Right lobe of liver (tissue), 6 donors: ENCODE measurements at regions not wholly inside any gene's neighbourhood (a gene's known extent, or its start where the extent isn't known, plus 50 kb on each side); places are given as distances from the start of the nearest gene placed in this dataset.
"Not testable (repeated sequence)": the region's sequence is repeated elsewhere in the genome, so short reads cannot be mapped to it uniquely, and the experiment has no call there.

ENCODE experiments used
- ATAC-seq, 4 donors: fragments of 200-7000 bp; cut with Tn5 transposase; one replicate each; pipeline ENCODE4 v1.9.1; 2020; ENCODE audit warnings: mild to moderate bottlenecking in 4 of 4, moderate library complexity in 4 of 4
- DNase-seq, 3 donors: peaks; one replicate each; pipeline ENCODE4 v3.0.0-alpha.2; 2020
- H3K27ac ChIP-seq, 3 donors: fragments of 200-600 bp; one replicate each; pipeline ENCODE4 v1.8.0; 2022
- H3K27me3 ChIP-seq, 2 donors: fragments of 200-600 bp; one replicate each; pipeline ENCODE4 v1.8.0; 2022
- H3K36me3 ChIP-seq, 4 donors: fragments of 200-600 bp; sonication (generic) in 1 of 4; one replicate each; pipeline versions ENCODE4 v1.5.1 to v1.8.0; 2017 to 2022; ENCODE audit warnings: control low read depth in 1 of 4
- H3K4me1 ChIP-seq, 4 donors: fragments of 200-600 bp; sonication (generic) in 1 of 4; one replicate each; pipeline versions ENCODE4 v1.5.1 to v1.8.0; 2017 to 2022; ENCODE audit warnings: control low read depth in 1 of 4
- H3K4me3 ChIP-seq, 3 donors: fragments of 200-600 bp; one replicate each; pipeline ENCODE4 v1.8.0; 2022
- H3K9me3 ChIP-seq, 4 donors: fragments of 200-600 bp; sonication (generic) in 1 of 4; one replicate each; pipeline versions ENCODE4 v1.5.1 to v1.8.0; 2017 to 2022; ENCODE audit warnings: control low read depth in 1 of 4
- CTCF ChIP-seq, 4 donors: fragments of 200-600 bp in 3 of 4; fragments of 450-650 bp in 1 of 4; IDR thresholded peaks; one replicate each; pipeline versions ENCODE4 v1.5.1 to v1.8.0; 2016 to 2022; ENCODE audit warnings: antibody characterized with exemption in 4 of 4, mild to moderate bottlenecking in 2 of 4
- POLR2A ChIP-seq: fragments of 450-650 bp; IDR thresholded peaks from one replicate; pipeline ENCODE4 v1.6.1; 2017; ENCODE audit warnings: antibody characterized with exemption, mild to moderate bottlenecking
- WGBS: methylation state at CpG from one replicate; pipeline ENCODE4 v1.1.6; 2018; ENCODE audit warnings: low coverage, low lambda C conversion rate; ENCODE audit not compliant: insufficient coverage; ENCODE audit errors: missing lambda C conversion rate; 5-methylcytosine and 5-hydroxymethylcytosine counted together
- intact Hi-C, 2 donors: fragments of 100-400 bp; cut with DNase I; formaldehyde crosslinking; loops; one replicate each; pipeline versions ENCODE4 v1.11.2 to v1.14.1; 2022
- donor health status: DM: no; HTN: yes; CAD: no.
- donor health status: DM: no; HTN: no; CAD: no.
- donor health status: DM: no; HTN: no; CAD: no.
- donor health status: DM: no; HTN: yes; CAD: no.
- donor health status: DM: no; HTN: yes; CAD: no.

GRCh38 chr3:194949592-194949991 is 263.9 kb downstream of the FAM43A start:
- intact Hi-C loops, result no loop called here
- TF ChIP-seq POLR2A (no peak), CTCF (IDR thresholded peaks at IDR 0.05) (no peak)
- DNase-seq (no peak), ATAC-seq (no peak)
- Histone ChIP-seq H3K36me3 (no peaks in the 10 kb centered on the region), H3K27me3 (no peaks in the 10 kb centered on the region), H3K9me3 (no peaks in the 10 kb centered on the region), H3K27ac (no peak overlapping the region), H3K4me3 (no peak overlapping the region), H3K4me1 (no peaks in the 10 kb centered on the region)
- 47% methylated on average over 2 of the region's 3 CpGs for WGBS

- Histone ChIP-seq H3K27me3 (no peaks in the 10 kb centered on the region), H3K27ac (no peak overlapping the region), H3K4me1 (no peaks in the 10 kb centered on the region), H3K9me3 (no peaks in the 10 kb centered on the region), H3K36me3 (no peaks in the 10 kb centered on the region), H3K4me3 (no peak overlapping the region)
- intact Hi-C loops, result no loop called here
- DNase-seq (no peak), ATAC-seq (peak in 1 of 4 donors; percentile 30)
- no peak for TF ChIP-seq POLR2A
- no peak for TF ChIP-seq CTCF (IDR thresholded peaks at IDR 0.05)
- WGBS, result 65% methylated on average over 13 of the region's 18 CpGs
Observed at GRCh38 chr3:194950906-194951628, 265.4 kb downstream of the FAM43A start.

- H3K4me3 ChIP-seq, H3K4me1 ChIP-seq, ATAC-seq, H3K27ac ChIP-seq, H3K36me3 ChIP-seq, intact Hi-C loops, H3K9me3 ChIP-seq, H3K27me3 ChIP-seq, DNase-seq: not testable (repeated sequence)
- WGBS, result 81% methylated on average over 7 of the region's 9 CpGs
Observed at GRCh38 chr3:194951629-194951920, 265.9 kb downstream of the FAM43A start.

- intact Hi-C loops, result no loop called here
- no peak for TF ChIP-seq POLR2A
- TF ChIP-seq CTCF (IDR thresholded peaks at IDR 0.05), result no peak
Observed at GRCh38 chr3:194951931-194952582, 266.4 kb downstream of the FAM43A start.

GRCh38 chr3:194952841-194953241 is 267.2 kb downstream of the FAM43A start:
- TF ChIP-seq CTCF (IDR thresholded peaks at IDR 0.05) (no peak), POLR2A (no peak)
- H3K4me3 ChIP-seq, result no peak overlapping the region
- H3K27ac ChIP-seq, result no peak overlapping the region
- no peaks in the 10 kb centered on the region for H3K9me3 ChIP-seq
- ATAC-seq, result peak; percentile 17 to 77 (median 70)
- H3K27me3 ChIP-seq, result no peaks in the 10 kb centered on the region
- WGBS, result 11% methylated on average over 2 of the region's 6 CpGs
- H3K4me1 ChIP-seq, result no peaks in the 10 kb centered on the region
- intact Hi-C loops, result no loop called here
- DNase-seq, result no peak
- no peaks in the 10 kb centered on the region for H3K36me3 ChIP-seq

More at GRCh38 chr3:194951931-194952582, 266.4 kb downstream of the FAM43A start:
- H3K27me3 ChIP-seq, result no peaks in the 10 kb centered on the region
- H3K27ac ChIP-seq, result no peak overlapping the region
- H3K4me1 ChIP-seq, result no peaks in the 10 kb centered on the region
- 87% methylated on average over 4 of the region's 6 CpGs for WGBS
- H3K4me3 ChIP-seq, result no peak overlapping the region
- ATAC-seq (no peak), DNase-seq (no peak)
- H3K36me3 ChIP-seq, result no peaks in the 10 kb centered on the region
- no peaks in the 10 kb centered on the region for H3K9me3 ChIP-seq
